ENCODE measurements at regions not wholly inside any gene's neighbourhood (a gene's known extent, or its start where the extent isn't known, plus 50 kb on each side); places are given as distances from the start of the nearest gene placed in this dataset.

GRCh38 chr4:151620066-151620465, 140.7 kb downstream of the GATB start:
- no peak for TF ChIP-seq CTCF (IDR thresholded peaks at IDR 0.05)
- no peak for TF ChIP-seq POLR2AphosphoS5 (IDR thresholded peaks at IDR 0.05; ENCODE audit: insufficient read depth in 1 of 2, low read depth in 1 of 2)
- TF ChIP-seq POLR2A (IDR thresholded peaks at IDR 0.05) = no peak
